ENCODE measurements at regions not wholly inside any gene's neighbourhood (a gene's known extent, or its start where the extent isn't known, plus 50 kb on each side); places are given as distances from the start of the nearest gene placed in this dataset.

DNA sequence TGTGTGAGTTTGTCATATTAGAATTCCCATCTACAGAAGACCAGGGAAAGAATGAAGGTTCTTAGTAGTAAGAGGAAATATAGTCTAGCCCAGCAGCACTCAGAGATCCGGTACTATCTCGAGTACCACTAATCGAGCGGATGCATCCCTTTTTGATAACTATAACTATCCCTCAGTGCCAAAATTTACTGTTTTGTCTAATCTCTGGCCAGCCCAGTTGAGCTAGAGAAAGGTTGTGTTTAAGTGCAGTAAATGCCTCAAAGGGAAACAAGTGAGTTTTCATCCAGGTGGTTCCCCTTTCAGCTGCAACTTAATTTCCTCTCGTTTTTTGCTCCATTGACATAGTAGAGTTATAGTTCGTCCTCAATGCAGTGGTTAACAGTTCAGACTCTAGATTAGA is 146.7 kb downstream of the GPBP1 start:
- Histone ChIP-seq H2AFZ (ENCODE audit: low read length) (no peak overlapping the region), H4K20me1 (ENCODE audit: insufficient read depth, low read length) (no peaks in the 10 kb centered on the region), H3K36me3 (ENCODE audit: insufficient read depth, low read length) (no peaks in the 10 kb centered on the region), H3K9me2 (ENCODE audit: insufficient read depth, low read length) (no peaks in the 10 kb centered on the region), H3K4me3 (ENCODE audit: low read depth, low read length, poor library complexity, severe bottlenecking) (no peak overlapping the region), H3K4me2 (ENCODE audit: low read length) (no peak overlapping the region), H3K27ac (ENCODE audit: low read depth, low read length, poor library complexity, severe bottlenecking) (no peak overlapping the region), H3K4me1 (ENCODE audit: insufficient read depth, low read length, poor library complexity, severe bottlenecking) (no peaks in the 10 kb centered on the region), H3K79me2 (ENCODE audit: insufficient read depth, low read depth, low read length) (no peaks in the 10 kb centered on the region), H3K9me3 (ENCODE audit: low read length) (no peaks in the 10 kb centered on the region)
- no TSS peak for BruUV-seq (replicated peaks)
- intact Hi-C loops (cut with micrococcal nuclease; ENCODE audit: unreplicated experiment) = no loop called here
- TF ChIP-seq, protein P1, sequence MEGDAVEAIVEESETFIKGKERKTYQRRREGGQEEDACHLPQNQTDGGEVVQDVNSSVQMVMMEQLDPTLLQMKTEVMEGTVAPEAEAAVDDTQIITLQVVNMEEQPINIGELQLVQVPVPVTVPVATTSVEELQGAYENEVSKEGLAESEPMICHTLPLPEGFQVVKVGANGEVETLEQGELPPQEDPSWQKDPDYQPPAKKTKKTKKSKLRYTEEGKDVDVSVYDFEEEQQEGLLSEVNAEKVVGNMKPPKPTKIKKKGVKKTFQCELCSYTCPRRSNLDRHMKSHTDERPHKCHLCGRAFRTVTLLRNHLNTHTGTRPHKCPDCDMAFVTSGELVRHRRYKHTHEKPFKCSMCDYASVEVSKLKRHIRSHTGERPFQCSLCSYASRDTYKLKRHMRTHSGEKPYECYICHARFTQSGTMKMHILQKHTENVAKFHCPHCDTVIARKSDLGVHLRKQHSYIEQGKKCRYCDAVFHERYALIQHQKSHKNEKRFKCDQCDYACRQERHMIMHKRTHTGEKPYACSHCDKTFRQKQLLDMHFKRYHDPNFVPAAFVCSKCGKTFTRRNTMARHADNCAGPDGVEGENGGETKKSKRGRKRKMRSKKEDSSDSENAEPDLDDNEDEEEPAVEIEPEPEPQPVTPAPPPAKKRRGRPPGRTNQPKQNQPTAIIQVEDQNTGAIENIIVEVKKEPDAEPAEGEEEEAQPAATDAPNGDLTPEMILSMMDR (conservative IDR thresholded peaks at IDR 0.05; ENCODE audit: low read length) = no peak
- no peak for TF ChIP-seq EZH2phosphoT487 (IDR thresholded peaks at IDR 0.05; ENCODE audit: borderline replicate concordance, low read depth, low read length)
- no peak for DNase-seq (ENCODE audit: low spot score)
- CTCF ChIA-PET (ENCODE audit: unreplicated experiment) = interaction anchor here (0.5 kb wide), 1 partner anchor 1075 kb away, joined by 3 read pairs; no protein-coding TSS in a partner anchor
- POLR2A ChIA-PET = no interaction called here

DNA sequence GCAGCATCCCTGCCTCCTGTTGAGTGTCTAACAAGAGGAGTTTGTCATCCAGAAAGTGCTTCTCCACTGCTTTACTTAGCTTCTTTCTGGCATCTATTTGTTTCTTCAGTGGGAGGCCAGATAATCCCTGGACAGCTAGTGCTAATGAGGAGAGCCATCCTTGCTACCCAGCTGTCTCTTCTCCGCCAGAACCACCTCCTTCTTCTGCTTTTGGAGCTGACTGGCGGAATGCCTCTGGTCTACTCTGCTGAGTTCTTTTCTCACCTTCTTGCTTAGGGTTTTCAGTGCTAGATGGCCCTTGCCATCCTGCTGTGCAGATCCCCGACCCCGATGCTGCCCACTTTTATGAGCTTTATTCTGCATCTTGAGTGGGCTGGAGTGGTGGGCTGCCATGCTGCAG is 145.8 kb downstream of the GPBP1 start:
- Histone ChIP-seq H4K20me1 (ENCODE audit: insufficient read depth, low read length) (no peaks in the 10 kb centered on the region), H3K9me3 (ENCODE audit: low read length) (no peaks in the 10 kb centered on the region), H3K36me3 (ENCODE audit: insufficient read depth, low read length) (no peaks in the 10 kb centered on the region), H3K4me2 (ENCODE audit: low read length) (no peak overlapping the region), H3K27ac (ENCODE audit: low read depth, low read length, poor library complexity, severe bottlenecking) (no peak overlapping the region), H2AFZ (ENCODE audit: low read length) (no peak overlapping the region), H3K9me2 (ENCODE audit: insufficient read depth, low read length) (no peaks in the 10 kb centered on the region), H3K4me3 (ENCODE audit: low read depth, low read length, poor library complexity, severe bottlenecking) (no peak overlapping the region), H3K4me1 (ENCODE audit: insufficient read depth, low read length, poor library complexity, severe bottlenecking) (no peaks in the 10 kb centered on the region), H3K79me2 (ENCODE audit: insufficient read depth, low read depth, low read length) (no peaks in the 10 kb centered on the region)
- BruUV-seq (replicated peaks) = no TSS peak
- DNase-seq (ENCODE audit: low spot score) = no peak
- ChIA-PET POLR2A (no interaction called here), CTCF (ENCODE audit: unreplicated experiment) (no interaction called here)
- TF ChIP-seq, protein P1 (conservative IDR thresholded peaks at IDR 0.05; ENCODE audit: low read length) = no peak
- no peak for TF ChIP-seq EZH2phosphoT487 (IDR thresholded peaks at IDR 0.05; ENCODE audit: borderline replicate concordance, low read depth, low read length)
- intact Hi-C loops (cut with micrococcal nuclease; ENCODE audit: unreplicated experiment) = no loop called here

DNA sequence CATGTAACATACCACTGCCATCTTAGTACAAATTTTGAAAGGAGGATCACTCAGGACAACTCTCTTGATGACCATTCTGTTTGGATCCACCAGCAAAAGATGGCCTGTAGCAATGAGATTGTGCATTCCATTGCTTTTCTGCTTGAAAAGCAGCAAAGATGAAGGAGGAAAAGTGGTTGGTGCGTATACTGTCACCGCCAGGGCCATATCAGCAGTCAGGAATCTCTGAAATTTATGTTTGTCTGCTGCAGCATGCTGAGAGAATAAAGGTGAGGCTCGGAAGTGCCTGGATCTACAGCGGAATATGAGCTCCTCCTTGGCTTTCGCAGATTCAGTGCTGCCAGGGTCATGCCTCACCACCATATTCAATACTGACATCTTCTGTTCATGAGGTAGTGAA is 144.4 kb downstream of the GPBP1 start:
- no peaks in the 10 kb centered on the region for H3K36me3 ChIP-seq (ENCODE audit: insufficient read depth, low read length)
- no peaks in the 10 kb centered on the region for H3K9me2 ChIP-seq (ENCODE audit: insufficient read depth, low read length)
- no peaks in the 10 kb centered on the region for H3K9me3 ChIP-seq (ENCODE audit: low read length)
- H3K4me1 ChIP-seq (ENCODE audit: insufficient read depth, low read length, poor library complexity, severe bottlenecking) = no peaks in the 10 kb centered on the region
- CTCF ChIA-PET (ENCODE audit: unreplicated experiment) = no interaction called here
- no peaks in the 10 kb centered on the region for H4K20me1 ChIP-seq (ENCODE audit: insufficient read depth, low read length)
- no peak for DNase-seq (ENCODE audit: low spot score)
- H3K79me2 ChIP-seq (ENCODE audit: insufficient read depth, low read depth, low read length) = no peaks in the 10 kb centered on the region
- TF ChIP-seq, protein P1 (conservative IDR thresholded peaks at IDR 0.05; ENCODE audit: low read length) = no peak
- TF ChIP-seq EZH2phosphoT487 (IDR thresholded peaks at IDR 0.05; ENCODE audit: borderline replicate concordance, low read depth, low read length) = no peak
- POLR2A ChIA-PET = no interaction called here
- no peak overlapping the region for H3K4me3 ChIP-seq (ENCODE audit: low read depth, low read length, poor library complexity, severe bottlenecking)
- H3K4me2 ChIP-seq (ENCODE audit: low read length) = no peak overlapping the region
- H3K27ac ChIP-seq (ENCODE audit: low read depth, low read length, poor library complexity, severe bottlenecking) = no peak overlapping the region
- intact Hi-C loops (cut with micrococcal nuclease; ENCODE audit: unreplicated experiment) = no loop called here
- H2AFZ ChIP-seq (ENCODE audit: low read length) = no peak overlapping the region
- no TSS peak for BruUV-seq (replicated peaks)
